BE2C (cell line): ENCODE measurements at regions not wholly inside any gene's neighbourhood (a gene's known extent, or its start where the extent isn't known, plus 50 kb on each side); places are given as distances from the start of the nearest gene placed in this dataset.

Experiments used
- DNase-seq: peaks from one replicate; pipeline ENCODE4 v3.0.0-alpha.2; 2020
- H3K27me3 ChIP-seq: fragments of 250-450 bp; sonication (Bioruptor Pico); 2 replicates; pipeline ENCODE4 v1.5.1; 2020; ENCODE audit warnings: mild to moderate bottlenecking
- H3K36me3 ChIP-seq: fragments of 250-450 bp; sonication (Bioruptor Pico); 2 replicates; pipeline ENCODE4 v1.5.1; 2020; ENCODE audit warnings: mild to moderate bottlenecking
- H3K4me1 ChIP-seq: fragments of 250-450 bp; sonication (Bioruptor Pico); 2 replicates; pipeline ENCODE4 v1.5.1; 2020
- H3K4me3 ChIP-seq: 2 replicates; pipeline ENCODE4 v1.5.1; 2011; ENCODE audit warnings: low read depth, low read length
- H3K9me3 ChIP-seq: fragments of 250-450 bp; sonication (Bioruptor Pico); 2 replicates; pipeline ENCODE4 v1.5.1; 2020
- TF ChIP-seq, protein P1 (sequence below): IDR thresholded peaks from 2 replicates; pipeline ENCODE4 v1.5.1; 2012; ENCODE audit warnings: mild to moderate bottlenecking, low read depth, low read length

GRCh38 chr16:51696376-51696775 lies 545.3 kb upstream of the SALL1 start:
- no peaks in the 10 kb centered on the region for H3K36me3 ChIP-seq
- no peaks in the 10 kb centered on the region for H3K9me3 ChIP-seq
- TF ChIP-seq, protein P1, sequence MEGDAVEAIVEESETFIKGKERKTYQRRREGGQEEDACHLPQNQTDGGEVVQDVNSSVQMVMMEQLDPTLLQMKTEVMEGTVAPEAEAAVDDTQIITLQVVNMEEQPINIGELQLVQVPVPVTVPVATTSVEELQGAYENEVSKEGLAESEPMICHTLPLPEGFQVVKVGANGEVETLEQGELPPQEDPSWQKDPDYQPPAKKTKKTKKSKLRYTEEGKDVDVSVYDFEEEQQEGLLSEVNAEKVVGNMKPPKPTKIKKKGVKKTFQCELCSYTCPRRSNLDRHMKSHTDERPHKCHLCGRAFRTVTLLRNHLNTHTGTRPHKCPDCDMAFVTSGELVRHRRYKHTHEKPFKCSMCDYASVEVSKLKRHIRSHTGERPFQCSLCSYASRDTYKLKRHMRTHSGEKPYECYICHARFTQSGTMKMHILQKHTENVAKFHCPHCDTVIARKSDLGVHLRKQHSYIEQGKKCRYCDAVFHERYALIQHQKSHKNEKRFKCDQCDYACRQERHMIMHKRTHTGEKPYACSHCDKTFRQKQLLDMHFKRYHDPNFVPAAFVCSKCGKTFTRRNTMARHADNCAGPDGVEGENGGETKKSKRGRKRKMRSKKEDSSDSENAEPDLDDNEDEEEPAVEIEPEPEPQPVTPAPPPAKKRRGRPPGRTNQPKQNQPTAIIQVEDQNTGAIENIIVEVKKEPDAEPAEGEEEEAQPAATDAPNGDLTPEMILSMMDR = no peak
- H3K27me3 ChIP-seq = no peaks in the 10 kb centered on the region
- no peak for DNase-seq
- no peaks in the 10 kb centered on the region for H3K4me1 ChIP-seq
- H3K4me3 ChIP-seq = no peak overlapping the region

- no peaks in the 10 kb centered on the region for H3K36me3 ChIP-seq
- no peaks in the 10 kb centered on the region for H3K9me3 ChIP-seq
- no peaks in the 10 kb centered on the region for H3K4me1 ChIP-seq
- TF ChIP-seq, protein P1 = no peak
- H3K4me3 ChIP-seq = no peak overlapping the region
- DNase-seq = no peak
- H3K27me3 ChIP-seq = no peaks in the 10 kb centered on the region; the same call in 1 of the 2 replicates
These were observed 540.0 kb upstream of the SALL1 start for GRCh38 chr16:51691109-51691508.

DNA sequence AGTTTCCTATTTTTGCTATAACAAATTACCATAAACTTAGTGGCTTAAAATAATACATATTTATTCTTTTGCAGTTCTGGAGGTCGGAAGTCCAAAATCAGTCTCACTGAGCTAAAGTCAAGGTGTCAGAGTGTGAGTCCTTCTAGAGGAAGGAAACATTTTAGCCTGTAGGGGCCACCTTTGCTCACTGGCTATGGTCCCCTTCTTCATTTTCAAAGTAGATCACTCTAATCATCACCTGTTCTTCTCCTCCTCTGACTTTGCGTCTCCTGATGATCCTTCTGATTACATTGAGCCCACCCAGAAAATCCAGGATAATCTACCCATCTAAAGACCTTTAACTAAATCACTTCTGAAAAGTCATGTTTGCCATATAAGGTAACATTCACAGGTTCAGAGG lies 534.4 kb upstream of the SALL1 start:
- Histone ChIP-seq H3K4me3 (no peak overlapping the region), H3K27me3 (no peaks in the 10 kb centered on the region; the same call in 1 of the 2 replicates), H3K36me3 (no peaks in the 10 kb centered on the region), H3K9me3 (no peaks in the 10 kb centered on the region), H3K4me1 (no peaks in the 10 kb centered on the region)
- DNase-seq = no peak
- TF ChIP-seq, protein P1 = no peak

- TF ChIP-seq, protein P1 = no peak
- Histone ChIP-seq H3K4me1 (no peaks in the 10 kb centered on the region), H3K4me3 (no peak overlapping the region), H3K9me3 (no peaks in the 10 kb centered on the region), H3K27me3 (no peaks in the 10 kb centered on the region; the same call in 1 of the 2 replicates), H3K36me3 (no peaks in the 10 kb centered on the region)
- no peak for DNase-seq
These were observed 532.8 kb upstream of the SALL1 start for GRCh38 chr16:51683882-51684281.

- TF ChIP-seq, protein P1 = no peak
- no peak for DNase-seq
- Histone ChIP-seq H3K36me3 (no peaks in the 10 kb centered on the region), H3K27me3 (no peaks in the 10 kb centered on the region; the same call in 1 of the 2 replicates), H3K9me3 (no peaks in the 10 kb centered on the region), H3K4me3 (no peak overlapping the region), H3K4me1 (no peaks in the 10 kb centered on the region)
These were observed 531.8 kb upstream of the SALL1 start for GRCh38 chr16:51682905-51683304.

DNA sequence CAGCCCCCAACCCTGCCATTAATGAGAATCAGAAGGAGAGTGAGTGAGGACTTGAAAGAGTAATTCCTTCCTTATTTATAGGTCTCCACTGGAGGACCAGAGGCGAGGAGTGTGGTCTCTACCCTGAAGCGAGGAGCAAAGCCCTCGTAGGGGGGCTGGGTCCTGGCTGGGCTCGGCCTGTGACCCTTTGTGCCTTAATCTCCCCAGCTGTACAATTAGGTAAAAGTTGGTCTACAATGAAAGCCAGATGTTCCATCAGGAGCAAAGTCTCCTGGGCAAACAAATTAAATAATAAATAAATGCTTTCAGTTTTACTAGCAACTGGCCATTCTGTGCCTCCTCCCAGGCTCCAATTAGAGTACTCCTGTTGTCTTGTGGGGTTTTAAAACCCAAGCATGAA lies 523.5 kb upstream of the SALL1 start:
- H3K4me3 ChIP-seq = no peak overlapping the region
- H3K9me3 ChIP-seq = no peaks in the 10 kb centered on the region
- H3K4me1 ChIP-seq = no peaks in the 10 kb centered on the region
- H3K27me3 ChIP-seq = peaks cover 6% of the 10 kb centered on the region; the same call in 1 of the 2 replicates
- no peaks in the 10 kb centered on the region for H3K36me3 ChIP-seq
- TF ChIP-seq, protein P1 = no peak
- no peak for DNase-seq
